IMR-90 (cell line): ENCODE measurements at regions not wholly inside any gene's neighbourhood (a gene's known extent, or its start where the extent isn't known, plus 50 kb on each side); places are given as distances from the start of the nearest gene placed in this dataset.

ENCODE experiments used
- ATAC-seq: fragments of 200-7000 bp; cut with Tn5 transposase; 2 replicates; pipeline ENCODE4 v1.9.1; 2020; ENCODE audit warnings: low read depth, mild to moderate bottlenecking, moderate library complexity
- BruUV-seq: library from RNA; stranded (reverse); fragments of 400-500 nt; replicated peaks from 2 replicates; lab custom pipeline; 2021; lab: Mats Ljungman, UMichigan
- CTCF ChIA-PET: fragments of 300-600 bp; formaldehyde crosslinking; extraction: SDS; loops from one replicate; lab custom pipeline; 2021; ENCODE audit warnings: antibody characterized with exemption; lab: Yijun Ruan, JAX
- POLR2A ChIA-PET: fragments of 300-600 bp; sonication (Branson Sonifier 250); formaldehyde crosslinking; loops from one replicate; lab custom pipeline; 2022; ENCODE audit warnings: antibody characterized with exemption; ENCODE audit not compliant: unreplicated experiment; lab: Charles Lee
- DNase-seq: peaks from one replicate; pipeline ENCODE4 v3.0.0; 2013
- H2AFZ ChIP-seq: replicated peaks from 2 replicates; pipeline ENCODE3; 2013; ENCODE audit warnings: low read length, mild to moderate bottlenecking; ENCODE audit not compliant: poor library complexity
- H2AK5ac ChIP-seq: 2 replicates; pipeline ENCODE4 v1.6.1; 2013; ENCODE audit warnings: low read depth, low read length, inconsistent platforms
- H2AK9ac ChIP-seq: replicated peaks from 2 replicates; pipeline ENCODE3; 2013; ENCODE audit warnings: mild to moderate bottlenecking, low read depth, low read length, moderate library complexity; ENCODE audit not compliant: poor library complexity
- H2BK120ac ChIP-seq: 2 replicates; pipeline ENCODE4 v1.6.1; 2013; ENCODE audit warnings: low read depth, low read length, inconsistent platforms
- H2BK15ac ChIP-seq: 3 replicates; pipeline ENCODE4 v1.6.1; 2013; ENCODE audit warnings: low read depth, low read length, inconsistent platforms
- H2BK20ac ChIP-seq: 2 replicates; pipeline ENCODE4 v1.6.1; 2013; ENCODE audit warnings: low read depth, mild to moderate bottlenecking, inconsistent platforms, low read length, moderate library complexity
- H2BK5ac ChIP-seq: 2 replicates; pipeline ENCODE4 v1.6.1; 2013; ENCODE audit warnings: mild to moderate bottlenecking, low read depth, low read length, inconsistent platforms; ENCODE audit not compliant: poor library complexity, severe bottlenecking
- H3K14ac ChIP-seq: replicated peaks from 2 replicates; pipeline ENCODE4 v1.6.1; 2013; ENCODE audit warnings: low read depth, low read length, inconsistent platforms
- H3K18ac ChIP-seq: 2 replicates; pipeline ENCODE4 v1.6.1; 2013; ENCODE audit warnings: low read depth, low read length, control low read depth
- H3K23ac ChIP-seq: 2 replicates; pipeline ENCODE4 v1.6.1; 2013; ENCODE audit warnings: low read depth, low read length, inconsistent platforms
- H3K27ac ChIP-seq: 2 replicates; pipeline ENCODE4 v1.5.1; 2013; ENCODE audit warnings: mild to moderate bottlenecking, control low read depth, low read length; ENCODE audit not compliant: insufficient read depth
- H3K27me3 ChIP-seq: 2 replicates; pipeline ENCODE4 v1.6.1; 2013; ENCODE audit warnings: low read length; ENCODE audit not compliant: control insufficient read depth, insufficient read depth
- H3K36me3 ChIP-seq: 2 replicates; pipeline ENCODE4 v1.6.1; 2013; ENCODE audit warnings: low read length, mixed read lengths; ENCODE audit not compliant: control insufficient read depth, insufficient read depth
- H3K4ac ChIP-seq: 2 replicates; pipeline ENCODE4 v1.6.1; 2013; ENCODE audit warnings: low read depth, low read length, inconsistent platforms
- H3K4me1 ChIP-seq: 2 replicates; pipeline ENCODE4 v1.6.1; 2013; ENCODE audit warnings: low read length, mixed read lengths; ENCODE audit not compliant: control insufficient read depth, insufficient read depth
- H3K4me2 ChIP-seq: 2 replicates; pipeline ENCODE4 v1.6.1; 2013; ENCODE audit warnings: low read depth, mild to moderate bottlenecking, control low read depth, low read length, moderate library complexity
- H3K4me3 ChIP-seq: 2 replicates; pipeline ENCODE4 v1.5.1; 2013; ENCODE audit warnings: low read depth, mild to moderate bottlenecking, control low read depth, low read length, moderate library complexity; ENCODE audit not compliant: insufficient read depth
- H3K56ac ChIP-seq: 2 replicates; pipeline ENCODE4 v1.6.1; 2013; ENCODE audit warnings: low read length, inconsistent platforms; ENCODE audit not compliant: insufficient read depth; ENCODE audit errors: extremely low read depth
- H3K79me1 ChIP-seq, 2 experiments: 2 replicates each; pipeline ENCODE4 v1.6.1; 2013; ENCODE audit warnings: low read length in 2 of 2, inconsistent platforms in 1 of 2, low read depth in 1 of 2
- H3K9ac ChIP-seq: 2 replicates; pipeline ENCODE4 v1.6.1; 2013; ENCODE audit warnings: low read depth, low read length, control low read depth
- H3K9me1 ChIP-seq: 2 replicates; pipeline ENCODE4 v1.6.1; 2013; ENCODE audit warnings: low read length, inconsistent platforms; ENCODE audit not compliant: insufficient read depth
- H3K9me3 ChIP-seq: 2 replicates; pipeline ENCODE4 v1.6.1; 2013; ENCODE audit warnings: low read length; ENCODE audit not compliant: control insufficient read depth, insufficient read depth
- H4K20me1 ChIP-seq: 2 replicates; pipeline ENCODE4 v1.6.1; 2013; ENCODE audit warnings: low read length, inconsistent platforms; ENCODE audit not compliant: insufficient read depth
- H4K5ac ChIP-seq: 2 replicates; pipeline ENCODE4 v1.6.1; 2013; ENCODE audit warnings: mild to moderate bottlenecking, low read depth, low read length, control low read depth
- H4K8ac ChIP-seq, 2 experiments: 2 replicates each; pipeline ENCODE4 v1.6.1; 2013; ENCODE audit warnings: low read depth in 2 of 2, low read length in 2 of 2, control low read depth in 1 of 2, inconsistent platforms in 1 of 2
- H4K91ac ChIP-seq: 2 replicates; pipeline ENCODE4 v1.6.1; 2013; ENCODE audit warnings: low read depth, low read length, inconsistent platforms; ENCODE audit not compliant: insufficient read depth
- BHLHE40 ChIP-seq: fragments of 150-350 bp; IDR thresholded peaks from 2 replicates; pipeline ENCODE4 v1.6.1; 2016; ENCODE audit warnings: mild to moderate bottlenecking, low read depth, low read length
- CEBPB ChIP-seq: IDR thresholded peaks from 2 replicates; pipeline ENCODE4 v1.6.1; 2012; ENCODE audit warnings: low read depth, low read length, improper control_type of control experiment
- CHD1 ChIP-seq: IDR thresholded peaks from 2 replicates; pipeline ENCODE4 v1.6.1; 2012; ENCODE audit warnings: low read depth, low read length, improper control_type of control experiment
- FOS ChIP-seq: fragments of 150-350 bp; IDR thresholded peaks from 2 replicates; pipeline ENCODE4 v1.6.1; 2016; ENCODE audit warnings: low read depth, low read length
- NFE2L2 ChIP-seq: fragments of 150-350 bp; IDR thresholded peaks from 2 replicates; pipeline ENCODE4 v1.6.1; 2016; ENCODE audit warnings: low read depth, mild to moderate bottlenecking, low read length
- RAD21 ChIP-seq: IDR thresholded peaks from 2 replicates; pipeline ENCODE4 v1.6.1; 2012; ENCODE audit warnings: low read length, improper control_type of control experiment
- RFX5 ChIP-seq: IDR thresholded peaks from 2 replicates; pipeline ENCODE4 v1.8.0; 2012; ENCODE audit warnings: low read depth, mild to moderate bottlenecking, low read length, moderate library complexity
- WGBS, 2 experiments: methylation state at CpG; one replicate each; pipeline versions ENCODE4 v1.1.5 to v1.1.7; 2013; ENCODE audit warnings: missing lambda C conversion rate in 2 of 2; ENCODE audit not compliant: insufficient read length in 1 of 2; ENCODE audit errors: extremely low coverage in 2 of 2; 5-methylcytosine and 5-hydroxymethylcytosine counted together
- dilution Hi-C: fragments of 300-500 bp; cut with HindIII; formaldehyde crosslinking; loops from one replicate; pipeline ENCODE4 v1.14.3; 2018; ENCODE audit warnings: low sequenced_read_pairs; ENCODE audit not compliant: unreplicated experiment
- in situ Hi-C: fragments of 300-500 bp; cut with MboI; formaldehyde crosslinking; loops from 3 replicates; pipeline ENCODE4 v1.14.3; 2019; ENCODE audit warnings: low sequenced_read_pairs, inconsistent platforms, mixed read lengths
- intact Hi-C: fragments of 100-400 bp; cut with micrococcal nuclease; formaldehyde crosslinking; loops from 2 replicates; pipeline ENCODE4 v1.10.0; 2022
- TF ChIP-seq, protein P1 (sequence below): fragments of 150-350 bp; IDR thresholded peaks from 2 replicates; pipeline ENCODE4 v1.6.1; 2017; ENCODE audit warnings: mild to moderate bottlenecking, antibody characterized with exemption, low read length, low read depth
- TF ChIP-seq, protein P2 (sequence below): fragments of 150-350 bp; IDR thresholded peaks from 2 replicates; pipeline ENCODE4 v1.6.1; 2016; ENCODE audit warnings: low read depth, mild to moderate bottlenecking, low read length, moderate library complexity, borderline replicate concordance

DNA sequence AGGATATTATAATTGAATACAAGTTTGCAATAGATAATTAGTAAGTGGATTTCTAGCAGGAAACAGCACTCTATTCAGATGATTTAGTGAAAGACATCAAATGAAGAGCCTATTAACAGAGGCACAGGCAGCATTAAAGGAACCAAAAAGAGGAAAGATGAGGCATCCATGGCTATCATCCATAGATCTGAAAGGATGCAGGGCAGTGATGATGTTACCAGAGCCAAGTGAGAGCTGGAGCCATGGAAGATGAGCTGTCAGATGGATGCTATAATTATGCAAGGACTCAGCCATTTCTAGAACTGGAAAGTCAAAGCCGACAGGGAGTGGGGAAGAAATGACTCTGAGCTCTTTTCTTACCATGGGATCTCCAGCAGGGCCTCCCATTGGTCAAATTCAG, 66.8 kb upstream of the ANKEF1 start:
- Histone ChIP-seq H4K5ac (no peak overlapping the region), H3K9me3 (no peaks in the 10 kb centered on the region), H2BK120ac (no peak overlapping the region), H3K79me1 (no peaks in the 10 kb centered on the region), H3K9ac (no peak overlapping the region), H3K23ac (no peak overlapping the region), H3K9me1 (no peaks in the 10 kb centered on the region), H4K91ac (no peak overlapping the region), H3K36me3 (no peaks in the 10 kb centered on the region), H2AFZ (no peak overlapping the region), H3K4me3 (no peak overlapping the region), H3K4me2 (no peak overlapping the region), H3K4ac (no peak overlapping the region), H2BK5ac (no peak overlapping the region), H2BK15ac (no peak overlapping the region), H4K8ac (no peak overlapping the region), H2BK20ac (no peak overlapping the region), H2AK5ac (no peak overlapping the region), H3K56ac (no peak overlapping the region), H2AK9ac (no peak overlapping the region), H4K20me1 (no peaks in the 10 kb centered on the region), H3K18ac (no peak overlapping the region), H3K14ac (no peak overlapping the region), H3K27ac (no peak overlapping the region), H3K4me1 (no peaks in the 10 kb centered on the region), H3K27me3 (peaks cover 16% of the 10 kb centered on the region)
- no peak for DNase-seq
- ChIA-PET CTCF (interaction anchor here (0.5 to 1.6 kb wide), 3 partner anchors 19 to 351 kb away, joined by 3 to 4 read pairs (median 3); no protein-coding TSS in a partner anchor), POLR2A (no interaction called here)
- ATAC-seq, result no peak
- dilution Hi-C loops (no loop called here), intact Hi-C loops (no loop called here), in situ Hi-C loops (no loop called here)
- no peak for TF ChIP-seq CHD1
- TF ChIP-seq, protein P1, sequence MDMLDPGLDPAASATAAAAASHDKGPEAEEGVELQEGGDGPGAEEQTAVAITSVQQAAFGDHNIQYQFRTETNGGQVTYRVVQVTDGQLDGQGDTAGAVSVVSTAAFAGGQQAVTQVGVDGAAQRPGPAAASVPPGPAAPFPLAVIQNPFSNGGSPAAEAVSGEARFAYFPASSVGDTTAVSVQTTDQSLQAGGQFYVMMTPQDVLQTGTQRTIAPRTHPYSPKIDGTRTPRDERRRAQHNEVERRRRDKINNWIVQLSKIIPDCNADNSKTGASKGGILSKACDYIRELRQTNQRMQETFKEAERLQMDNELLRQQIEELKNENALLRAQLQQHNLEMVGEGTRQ, result no peak
- TF ChIP-seq RAD21, result no peak
- TF ChIP-seq CEBPB, result no peak
- no peak for TF ChIP-seq FOS
- TF ChIP-seq, protein P2, sequence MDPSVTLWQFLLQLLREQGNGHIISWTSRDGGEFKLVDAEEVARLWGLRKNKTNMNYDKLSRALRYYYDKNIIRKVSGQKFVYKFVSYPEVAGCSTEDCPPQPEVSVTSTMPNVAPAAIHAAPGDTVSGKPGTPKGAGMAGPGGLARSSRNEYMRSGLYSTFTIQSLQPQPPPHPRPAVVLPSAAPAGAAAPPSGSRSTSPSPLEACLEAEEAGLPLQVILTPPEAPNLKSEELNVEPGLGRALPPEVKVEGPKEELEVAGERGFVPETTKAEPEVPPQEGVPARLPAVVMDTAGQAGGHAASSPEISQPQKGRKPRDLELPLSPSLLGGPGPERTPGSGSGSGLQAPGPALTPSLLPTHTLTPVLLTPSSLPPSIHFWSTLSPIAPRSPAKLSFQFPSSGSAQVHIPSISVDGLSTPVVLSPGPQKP, result no peak
- TF ChIP-seq RFX5, result no peak
- no peak for TF ChIP-seq NFE2L2
- TF ChIP-seq BHLHE40, result no peak
- no TSS peak for BruUV-seq
- WGBS, 2 experiments, result no CpG with 5 or more reads among the region's 1 CpG
